Astrocyte of the cerebellum (primary cell): ENCODE measurements at regions not wholly inside any gene's neighbourhood (a gene's known extent, or its start where the extent isn't known, plus 50 kb on each side); places are given as distances from the start of the nearest gene placed in this dataset.

Source experiments
- DNase-seq: peaks from one replicate; pipeline ENCODE4 v3.0.0-alpha.2; 2011; ENCODE audit warnings: low read depth
- H3K4me3 ChIP-seq: 2 replicates; pipeline ENCODE4 v1.5.1; 2011; ENCODE audit warnings: mild to moderate bottlenecking, low read depth, low read length, moderate library complexity
- in situ Hi-C: cut with HindIII; loops from 2 replicates; pipeline ENCODE4 v1.10.0; 2017; ENCODE audit warnings: low sequenced_read_pairs
- TF ChIP-seq, protein P1 (sequence below): IDR thresholded peaks from 2 replicates; pipeline ENCODE4 v1.5.1; 2012; ENCODE audit warnings: low read length, low read depth, moderate library complexity, mild to moderate bottlenecking; ENCODE audit errors: missing control alignments

GRCh38 chr14:42469637-42470426 lies 863.2 kb downstream of the LRFN5 start:
- in situ Hi-C loops: no loop called here
- TF ChIP-seq, protein P1, sequence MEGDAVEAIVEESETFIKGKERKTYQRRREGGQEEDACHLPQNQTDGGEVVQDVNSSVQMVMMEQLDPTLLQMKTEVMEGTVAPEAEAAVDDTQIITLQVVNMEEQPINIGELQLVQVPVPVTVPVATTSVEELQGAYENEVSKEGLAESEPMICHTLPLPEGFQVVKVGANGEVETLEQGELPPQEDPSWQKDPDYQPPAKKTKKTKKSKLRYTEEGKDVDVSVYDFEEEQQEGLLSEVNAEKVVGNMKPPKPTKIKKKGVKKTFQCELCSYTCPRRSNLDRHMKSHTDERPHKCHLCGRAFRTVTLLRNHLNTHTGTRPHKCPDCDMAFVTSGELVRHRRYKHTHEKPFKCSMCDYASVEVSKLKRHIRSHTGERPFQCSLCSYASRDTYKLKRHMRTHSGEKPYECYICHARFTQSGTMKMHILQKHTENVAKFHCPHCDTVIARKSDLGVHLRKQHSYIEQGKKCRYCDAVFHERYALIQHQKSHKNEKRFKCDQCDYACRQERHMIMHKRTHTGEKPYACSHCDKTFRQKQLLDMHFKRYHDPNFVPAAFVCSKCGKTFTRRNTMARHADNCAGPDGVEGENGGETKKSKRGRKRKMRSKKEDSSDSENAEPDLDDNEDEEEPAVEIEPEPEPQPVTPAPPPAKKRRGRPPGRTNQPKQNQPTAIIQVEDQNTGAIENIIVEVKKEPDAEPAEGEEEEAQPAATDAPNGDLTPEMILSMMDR: no peak
- no peak for DNase-seq
- no peak overlapping the region for H3K4me3 ChIP-seq

DNA sequence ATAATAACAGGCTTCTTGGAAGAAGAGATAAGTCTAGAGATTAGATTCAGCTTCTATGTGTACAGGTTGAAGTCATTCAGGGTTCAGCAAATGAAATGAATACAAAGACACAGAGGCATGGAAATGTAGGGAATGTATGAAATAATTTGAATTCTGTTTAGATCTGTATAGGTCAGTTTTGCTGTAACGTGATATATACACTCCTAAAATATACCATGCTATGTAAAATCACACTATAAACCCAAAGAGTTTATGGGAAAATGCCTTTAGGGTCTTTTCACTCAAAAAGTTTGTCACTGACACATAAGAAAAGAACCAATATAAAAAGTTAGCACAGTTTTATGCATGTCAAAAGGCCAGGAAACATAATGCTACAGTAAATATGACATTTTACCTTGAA lies 854.0 kb downstream of the LRFN5 start:
- in situ Hi-C loops: no loop called here
- DNase-seq: no peak
- no peak overlapping the region for H3K4me3 ChIP-seq
- TF ChIP-seq, protein P1: no peak

DNA sequence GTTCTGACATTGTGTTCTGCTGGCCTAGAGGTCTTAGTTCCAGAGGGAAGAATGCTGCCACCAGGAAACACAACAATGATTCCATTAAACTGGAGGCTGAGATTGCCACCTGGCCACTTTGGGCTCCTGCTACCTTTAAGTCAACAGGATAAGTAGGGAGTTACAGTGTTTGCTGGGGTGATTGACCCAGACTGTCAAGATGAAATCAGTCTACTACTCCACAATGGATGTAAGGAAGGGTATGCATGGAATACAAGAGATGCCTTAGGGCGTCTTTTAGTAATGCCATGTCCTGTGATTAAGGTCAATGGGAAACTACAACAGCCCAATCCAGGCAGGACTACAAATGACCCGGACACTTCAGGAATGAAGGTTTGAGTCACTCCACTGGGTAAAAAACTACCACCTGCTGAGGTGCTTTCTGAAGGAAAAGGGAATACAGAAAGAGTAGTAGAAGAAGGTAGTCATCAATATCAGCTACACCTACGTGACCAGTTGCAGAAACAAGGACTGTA lies 852.6 kb downstream of the LRFN5 start:
- no peak for DNase-seq
- no peak overlapping the region for H3K4me3 ChIP-seq

DNA sequence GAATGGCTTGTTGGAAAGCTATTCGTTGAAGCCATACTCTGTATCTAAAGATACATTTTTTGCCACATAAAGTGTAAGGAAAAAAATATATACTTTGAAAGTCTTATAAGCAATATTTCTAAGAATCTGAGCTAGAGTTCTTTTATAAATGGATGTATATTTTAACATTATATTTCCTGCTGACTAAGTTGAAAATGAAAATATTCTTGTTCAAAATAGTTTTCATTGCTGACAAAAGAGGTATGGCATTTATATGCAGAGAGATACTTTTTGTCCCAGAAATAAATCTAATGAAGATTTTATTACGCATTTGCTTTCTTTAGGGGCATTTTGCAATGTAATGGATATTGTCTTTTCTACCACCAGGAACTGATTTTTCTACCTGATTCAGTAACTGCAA lies 834.9 kb downstream of the LRFN5 start:
- TF ChIP-seq, protein P1: no peak
- no peak overlapping the region for H3K4me3 ChIP-seq
- no peak for DNase-seq
- in situ Hi-C loops: no loop called here

More for the DNA sequence above, 852.6 kb downstream of the LRFN5 start:
- TF ChIP-seq, protein P1: no peak
- in situ Hi-C loops: no loop called here

DNA sequence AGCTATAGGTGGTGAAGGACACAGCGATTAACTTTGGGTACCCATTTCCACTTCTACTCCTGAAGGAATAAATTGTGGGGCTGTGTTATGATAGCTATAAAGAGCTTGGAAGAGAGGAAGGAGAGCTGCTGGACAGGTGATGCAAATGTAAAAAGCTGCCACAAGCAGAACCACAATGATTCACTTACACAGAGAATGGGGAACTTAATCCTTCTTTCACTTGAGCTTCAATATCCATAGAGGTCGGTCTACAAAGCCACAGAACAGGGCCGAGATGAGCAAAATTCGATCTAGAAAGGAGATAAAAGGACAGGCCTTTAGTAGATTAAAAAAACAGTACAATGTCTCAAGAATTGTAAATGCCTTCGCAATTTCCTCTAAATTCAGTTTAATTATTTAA lies 831.1 kb downstream of the LRFN5 start:
- no peak overlapping the region for H3K4me3 ChIP-seq
- DNase-seq: no peak
- in situ Hi-C loops: no loop called here
- TF ChIP-seq, protein P1: no peak

- in situ Hi-C loops: no loop called here
- DNase-seq: no peak
- TF ChIP-seq, protein P1: no peak
- no peak overlapping the region for H3K4me3 ChIP-seq
Measured at GRCh38 chr14:42429401-42429800, 822.7 kb downstream of the LRFN5 start.
